ENCODE measurements at regions not wholly inside any gene's neighbourhood (a gene's known extent, or its start where the extent isn't known, plus 50 kb on each side); places are given as distances from the start of the nearest gene placed in this dataset.
"Not testable (repeated sequence)": the region's sequence is repeated elsewhere in the genome, so short reads cannot be mapped to it uniquely, and the experiment has no call there.

DNA sequence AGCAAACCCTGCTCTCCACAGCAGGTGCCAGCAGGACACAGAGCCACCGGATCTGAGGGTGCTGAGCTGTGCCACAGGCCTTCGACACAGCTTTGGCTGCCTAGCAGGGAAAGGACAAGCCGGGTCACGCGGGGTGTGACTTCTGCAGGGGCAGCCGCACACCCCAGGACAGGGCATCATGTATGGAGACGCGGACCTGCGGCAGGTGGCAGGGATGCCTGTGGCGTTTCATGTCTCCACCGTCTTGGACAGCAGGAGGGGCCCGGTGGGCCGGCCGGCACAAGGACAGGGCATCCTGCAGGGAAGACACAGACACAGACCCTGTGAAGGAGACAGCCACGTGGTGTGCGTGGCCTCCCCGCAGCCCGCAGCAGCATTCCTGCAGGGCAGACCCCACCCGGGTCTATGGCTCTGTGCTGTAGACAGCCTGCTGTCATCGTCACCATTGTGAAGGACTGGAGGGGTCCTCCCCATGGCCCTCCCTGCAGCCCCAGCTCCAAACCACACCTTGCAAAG, 109.2 kb downstream of the PDGFA start:
- DNase-seq, result no peak

- DNase-seq, result not testable (repeated sequence)
Measured at GRCh38 chr7:411116-411515, 108.5 kb downstream of the PDGFA start.

DNA sequence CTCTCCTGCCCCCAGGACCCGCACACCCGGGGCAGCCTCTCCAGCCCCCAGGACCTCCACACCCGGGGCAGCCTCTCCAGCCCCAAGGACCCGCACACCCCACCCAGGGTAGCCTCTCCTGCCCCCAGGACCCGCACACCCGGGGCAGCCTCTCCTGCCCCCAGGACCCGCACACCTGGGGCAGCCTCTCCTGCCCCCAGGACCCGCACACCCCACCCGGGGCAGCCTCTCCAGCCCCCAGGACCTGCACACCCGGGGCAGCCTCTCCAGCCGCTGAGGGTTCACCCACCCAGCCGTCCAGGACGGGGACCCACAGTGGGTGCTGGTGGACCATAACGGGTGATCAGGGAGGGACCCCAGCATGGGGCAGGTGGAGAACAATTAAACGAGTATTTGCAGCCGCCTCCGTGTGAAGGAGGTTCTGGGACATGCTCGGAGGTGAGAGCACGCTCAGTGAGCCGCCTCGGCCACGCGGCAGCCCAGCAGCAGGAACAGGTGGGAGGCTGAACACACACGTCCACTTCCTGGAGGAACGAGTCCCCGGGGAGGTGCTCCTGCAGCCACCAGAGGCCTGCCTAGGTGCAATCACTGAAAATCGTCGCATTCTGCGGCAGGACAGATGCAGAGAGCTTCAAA, 107.9 kb downstream of the PDGFA start:
- no peak for DNase-seq

- DNase-seq, result no peak
Measured at GRCh38 chr7:412313-412710, 107.3 kb downstream of the PDGFA start.

DNA sequence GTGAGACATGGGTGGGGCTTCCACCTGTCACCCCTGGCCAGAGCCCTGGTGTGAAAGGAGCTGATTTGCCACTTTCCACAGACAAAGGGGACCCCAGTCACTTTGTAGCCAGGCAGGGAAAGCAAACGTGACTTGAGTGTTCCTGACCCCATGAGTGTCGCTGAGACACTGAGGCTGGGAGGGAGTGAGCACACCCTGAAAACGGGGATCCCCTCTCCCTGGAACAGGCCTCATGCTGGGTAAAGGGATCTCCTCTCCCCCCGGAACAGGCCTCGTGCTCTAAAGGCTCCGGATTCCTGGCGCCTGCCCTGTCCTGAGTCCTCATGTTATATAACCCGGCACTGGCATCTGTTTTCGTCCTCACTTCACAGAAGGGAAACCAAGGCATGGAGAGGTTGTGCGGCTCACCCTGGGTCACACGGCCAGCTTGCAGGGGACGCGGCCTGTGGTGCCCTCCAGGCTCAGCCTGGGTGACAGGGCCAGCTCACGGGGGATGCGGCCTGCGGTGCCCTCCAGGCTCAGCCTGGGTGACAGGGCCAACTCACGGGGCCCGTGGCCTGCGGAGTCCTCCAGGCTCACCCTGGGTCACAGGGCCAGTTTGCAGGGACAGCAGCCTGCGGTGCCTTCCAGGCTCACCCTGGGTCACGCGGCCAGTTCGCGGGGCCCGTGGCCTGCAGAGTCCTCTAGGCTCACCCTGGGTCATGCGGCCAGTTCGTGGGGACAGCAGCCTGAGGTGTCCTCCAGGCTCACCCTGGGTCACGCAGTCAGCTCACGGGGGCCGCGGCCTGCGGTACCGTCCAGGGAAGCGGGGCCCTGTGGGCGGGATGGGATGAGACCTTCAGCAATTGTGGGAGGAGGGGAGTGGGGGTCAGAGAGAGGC, 104.7 kb downstream of the PDGFA start:
- DNase-seq, result no peak

GRCh38 chr7:415646-416525, 103.8 kb downstream of the PDGFA start:
- no peak for DNase-seq

DNA sequence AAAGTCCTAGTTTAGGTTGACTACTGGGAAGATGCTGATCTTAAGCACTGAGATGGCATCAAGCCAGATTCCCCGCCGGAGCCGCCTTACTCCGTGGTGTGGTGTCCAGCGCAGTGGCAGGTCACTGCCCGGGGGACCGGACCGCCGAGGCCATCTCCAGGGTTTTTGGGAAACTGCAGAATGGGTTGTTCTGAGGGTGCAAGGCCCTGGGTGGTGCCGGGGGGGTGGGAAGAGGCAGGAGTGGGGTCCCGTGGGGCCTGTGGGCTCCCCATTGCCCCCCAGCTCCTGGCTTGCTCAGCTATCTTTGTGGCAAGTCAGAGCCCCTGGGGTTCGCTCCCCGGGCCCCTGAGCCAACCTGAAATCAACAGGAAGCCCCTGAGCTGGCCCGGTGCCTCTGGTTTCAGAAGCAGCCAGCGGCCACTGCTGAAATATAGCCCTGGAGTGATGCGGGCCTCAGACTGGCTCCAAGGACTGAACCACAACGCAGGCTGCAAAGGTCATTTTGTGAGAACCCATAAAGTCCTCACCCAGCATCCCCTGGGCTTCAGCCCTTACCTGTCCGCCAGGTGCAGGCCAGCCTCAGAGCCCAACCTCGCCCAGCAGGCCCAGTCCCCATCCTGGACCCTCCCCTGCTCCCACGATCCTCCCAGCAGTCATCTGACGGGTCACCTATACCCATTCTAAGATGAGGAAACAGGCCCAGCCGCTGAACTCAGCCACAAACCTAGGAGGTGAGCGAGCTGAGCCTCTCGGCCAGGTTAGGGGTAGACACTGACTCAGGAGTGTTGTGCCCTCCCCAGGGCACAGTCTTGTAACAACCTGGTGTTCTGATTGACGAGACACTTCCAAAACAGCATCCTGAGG, 102.7 kb downstream of the PDGFA start:
- DNase-seq, result no peak

GRCh38 chr7:417625-417889, 102.1 kb downstream of the PDGFA start:
- DNase-seq, result no peak

DNA sequence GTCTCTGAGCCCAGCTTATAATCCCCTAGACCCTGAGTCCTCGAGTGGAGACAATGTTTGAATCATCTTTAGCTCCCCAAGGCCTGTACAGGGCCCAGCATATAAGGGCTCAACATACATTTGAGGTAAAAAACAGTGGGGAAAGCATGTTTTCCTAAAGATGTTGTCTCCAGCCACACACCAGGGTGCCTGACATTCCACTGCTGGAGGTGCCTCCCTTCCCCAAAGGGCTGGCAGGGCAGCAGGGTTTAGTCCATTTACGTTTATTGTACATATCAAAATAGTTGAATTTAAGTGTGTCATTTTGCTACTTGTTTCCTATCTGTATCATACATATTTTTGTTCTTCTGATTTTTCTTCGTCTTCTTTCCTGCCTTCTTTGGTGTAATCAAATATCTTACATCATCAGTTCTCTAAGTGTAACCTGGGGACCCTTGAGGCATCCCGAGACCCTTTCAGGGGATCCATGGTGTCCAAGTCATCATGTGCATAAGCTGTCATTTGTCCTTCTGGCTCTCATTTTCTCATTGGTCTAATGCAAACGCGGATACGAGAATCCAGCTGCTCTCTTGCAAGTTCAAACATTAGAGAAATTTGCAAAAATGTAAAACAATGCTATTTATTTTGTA, 101.6 kb downstream of the PDGFA start:
- no peak for DNase-seq

DNA sequence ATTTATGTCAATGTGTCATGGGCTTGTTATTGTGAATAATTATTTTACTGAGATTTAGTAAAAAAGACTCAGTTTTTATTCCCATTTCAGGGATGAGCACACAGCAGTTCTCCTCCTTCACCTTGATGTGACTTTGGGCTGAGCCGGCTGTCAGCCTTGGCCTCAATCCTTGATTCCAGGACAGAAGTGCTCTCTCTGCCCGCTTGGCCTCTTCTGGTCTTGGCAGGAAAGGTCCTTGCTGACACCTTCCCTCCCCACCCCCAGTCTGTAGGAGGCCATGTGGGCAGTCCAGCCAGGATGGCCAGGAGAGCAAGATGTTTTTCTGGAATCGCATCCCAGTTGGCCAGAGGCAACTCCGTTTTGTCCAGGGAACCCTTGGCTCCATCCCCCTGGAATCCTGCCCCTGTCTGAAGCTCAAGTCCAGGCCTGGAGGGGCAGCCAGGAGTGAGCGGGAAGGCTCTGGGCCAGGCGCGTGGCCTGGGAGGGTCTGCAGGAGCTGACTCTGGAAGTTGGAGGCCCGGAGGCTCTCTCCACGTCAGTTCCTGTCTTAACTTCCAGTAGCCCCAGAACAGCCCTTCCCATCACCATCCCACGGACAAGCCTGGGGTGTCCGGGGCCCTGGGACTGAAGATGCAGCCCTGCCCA, 100.9 kb downstream of the PDGFA start:
- no peak for DNase-seq

GRCh38 chr7:420142-421093, 99.2 kb downstream of the PDGFA start:
- no peak for DNase-seq

DNA sequence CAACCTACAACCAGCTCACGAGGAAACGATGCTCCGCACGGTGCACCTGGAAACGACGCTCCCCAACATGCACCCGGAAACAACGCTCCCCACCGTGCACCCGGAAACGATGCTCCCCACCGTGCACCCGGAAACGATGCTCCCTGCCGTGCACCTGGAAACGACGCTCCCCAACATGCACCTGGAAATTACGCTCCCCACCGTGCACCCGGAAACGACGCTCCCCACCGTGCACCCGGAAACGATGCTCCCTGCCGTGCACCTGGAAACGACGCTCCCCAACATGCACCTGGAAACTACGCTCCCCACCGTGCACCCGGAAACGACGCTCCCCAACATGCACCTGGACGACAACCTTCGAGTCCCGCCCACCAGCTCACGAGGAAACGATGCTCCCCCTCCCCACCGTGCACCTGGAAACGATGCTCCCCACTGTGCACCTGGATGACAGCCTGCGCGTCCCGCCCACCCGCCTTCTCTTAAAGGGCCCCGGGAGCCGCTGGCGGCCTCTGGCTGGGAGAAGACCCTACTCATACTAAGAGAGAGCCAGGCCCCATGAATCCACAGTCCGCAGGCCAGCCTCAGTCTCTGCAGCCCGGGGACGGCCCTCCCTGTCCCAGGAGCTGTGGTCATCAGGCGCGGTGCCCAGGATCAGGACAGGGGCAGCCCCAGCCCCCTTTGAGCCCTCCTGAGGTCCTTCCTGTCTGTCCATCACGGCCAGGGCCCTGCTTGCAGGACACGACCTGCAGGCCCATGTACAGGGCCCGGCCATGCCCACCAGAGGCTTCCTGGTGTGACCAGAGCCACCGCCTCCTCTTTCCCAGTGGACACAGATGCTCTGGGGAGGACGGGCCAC, 98.3 kb downstream of the PDGFA start:
- no peak for DNase-seq

DNA sequence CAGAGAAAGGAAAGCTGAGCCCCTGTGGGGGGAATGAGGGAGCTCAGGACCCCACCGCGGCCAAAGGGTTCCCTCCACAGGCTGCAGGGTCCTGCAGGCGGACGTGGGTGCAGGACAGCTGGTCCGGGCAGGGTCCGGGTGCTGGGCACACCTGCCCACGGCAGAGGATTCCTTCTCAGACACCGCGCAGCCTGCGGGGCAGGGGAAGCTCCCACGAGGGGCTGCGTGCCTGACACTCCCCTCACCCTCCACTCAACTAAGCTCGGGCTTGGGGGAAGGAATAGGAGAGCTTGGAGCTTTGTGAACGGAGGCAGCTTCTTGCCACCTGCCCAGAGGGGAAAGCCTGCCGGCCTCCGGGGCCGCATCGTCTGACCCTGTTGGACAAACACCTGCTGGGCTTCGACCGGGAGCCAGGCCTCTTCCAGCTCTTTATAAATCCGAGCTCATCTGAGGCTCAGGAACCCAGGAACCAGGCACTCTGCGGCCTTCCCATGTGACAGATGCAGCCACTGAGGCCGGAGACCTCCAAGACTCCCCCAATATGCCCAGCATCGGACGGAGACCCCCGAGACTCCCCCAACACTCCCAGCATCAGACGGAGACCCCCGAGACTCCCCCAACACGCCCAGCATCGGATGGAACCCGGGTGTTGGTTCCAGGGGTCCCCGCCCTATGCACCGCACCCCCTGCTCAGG, 97.3 kb downstream of the PDGFA start:
- no peak for DNase-seq

GRCh38 chr7:422886-423225, 96.8 kb downstream of the PDGFA start:
- no peak for DNase-seq

GRCh38 chr7:423312-424260, 96.1 kb downstream of the PDGFA start:
- no peak for DNase-seq

GRCh38 chr7:424301-424935, 95.2 kb downstream of the PDGFA start:
- no peak for DNase-seq
